ENCODE measurements at regions not wholly inside any gene's neighbourhood (a gene's known extent, or its start where the extent isn't known, plus 50 kb on each side); places are given as distances from the start of the nearest gene placed in this dataset.

GRCh38 chr5:115375893-115376292 is 79.4 kb upstream of the CCDC112 start:
- no peak for DNase-seq (ENCODE audit: low read depth in 2 of 2)

- no peak for DNase-seq (ENCODE audit: low read depth in 2 of 2)
Observed at GRCh38 chr5:115374057-115374775, 77.8 kb upstream of the CCDC112 start.

GRCh38 chr5:115372146-115372545 is 75.7 kb upstream of the CCDC112 start:
- DNase-seq (ENCODE audit: low read depth in 2 of 2) = no peak

GRCh38 chr5:115369430-115370144 is 73.1 kb upstream of the CCDC112 start:
- no peak for DNase-seq (ENCODE audit: low read depth in 2 of 2)

GRCh38 chr5:115366223-115366622 is 69.8 kb upstream of the CCDC112 start:
- no peak for DNase-seq (ENCODE audit: low read depth in 2 of 2)

- DNase-seq (ENCODE audit: low read depth in 2 of 2) = no peak
Observed at GRCh38 chr5:115363879-115364278, 67.4 kb upstream of the CCDC112 start.

GRCh38 chr5:115360046-115360685 is 63.7 kb upstream of the CCDC112 start:
- no peak for DNase-seq (ENCODE audit: low read depth in 2 of 2)

GRCh38 chr5:115355767-115356381 is 59.4 kb upstream of the CCDC112 start:
- DNase-seq (ENCODE audit: low read depth in 2 of 2) = no peak

- no peak for DNase-seq (ENCODE audit: low read depth in 2 of 2)
Observed at GRCh38 chr5:115355095-115355494, 58.6 kb upstream of the CCDC112 start.

- DNase-seq (ENCODE audit: low read depth in 2 of 2) = no peak
Observed at GRCh38 chr5:115354246-115354645, 57.8 kb upstream of the CCDC112 start.

GRCh38 chr5:115352571-115352970 is 56.1 kb upstream of the CCDC112 start:
- no peak for DNase-seq (ENCODE audit: low read depth in 2 of 2)

- no peak for DNase-seq (ENCODE audit: low read depth in 2 of 2)
Observed at GRCh38 chr5:115351356-115352195, 55.1 kb upstream of the CCDC112 start.

- DNase-seq (ENCODE audit: low read depth in 2 of 2) = no peak
Observed at GRCh38 chr5:115350894-115351293, 54.4 kb upstream of the CCDC112 start.

- DNase-seq (ENCODE audit: low read depth in 2 of 2) = no peak
Observed at GRCh38 chr5:115349001-115349817, 52.8 kb upstream of the CCDC112 start.

GRCh38 chr5:115348175-115348574 is 51.7 kb upstream of the CCDC112 start:
- no peak for DNase-seq (ENCODE audit: low read depth in 2 of 2)

Measured in stimulated activated CD4-positive, alpha-beta T cell treated with anti-CD3 and anti-CD28 coated beads, Interleukin-4, amount 100 ng/mL, for 48 hours (primary cell).